ENCODE measurements at regions not wholly inside any gene's neighbourhood (a gene's known extent, or its start where the extent isn't known, plus 50 kb on each side); places are given as distances from the start of the nearest gene placed in this dataset.

- DNase-seq (ENCODE audit: low spot score in 2 of 2) = no peak
- TF ChIP-seq CTCF (IDR thresholded peaks at IDR 0.05) = no peak
- intact Hi-C loops (cut with DNase I) = no loop called here
- no peaks in the 10 kb centered on the region for H3K4me1 ChIP-seq
- H3K9me3 ChIP-seq = no peaks in the 10 kb centered on the region
- H3K27me3 ChIP-seq = no peaks in the 10 kb centered on the region
- no peak overlapping the region for H3K4me3 ChIP-seq
- no peak overlapping the region for H3K27ac ChIP-seq
- no peaks in the 10 kb centered on the region for H3K36me3 ChIP-seq
Measured at GRCh38 chr7:19336836-19337383, 191.7 kb upstream of the FERD3L start.

- no peak overlapping the region for H3K4me3 ChIP-seq
- intact Hi-C loops (cut with DNase I) = no loop called here
- H3K9me3 ChIP-seq = no peaks in the 10 kb centered on the region
- no peaks in the 10 kb centered on the region for H3K4me1 ChIP-seq
- no peak for DNase-seq (ENCODE audit: low spot score in 2 of 2)
- no peaks in the 10 kb centered on the region for H3K36me3 ChIP-seq
- no peaks in the 10 kb centered on the region for H3K27me3 ChIP-seq
- H3K27ac ChIP-seq = no peak overlapping the region
- no peak for TF ChIP-seq CTCF (IDR thresholded peaks at IDR 0.05)
Measured at GRCh38 chr7:19333706-19334105, 188.5 kb upstream of the FERD3L start.

- H3K36me3 ChIP-seq = no peaks in the 10 kb centered on the region
- no peak for TF ChIP-seq CTCF (IDR thresholded peaks at IDR 0.05)
- H3K4me1 ChIP-seq = no peaks in the 10 kb centered on the region
- H3K27ac ChIP-seq = no peak overlapping the region
- H3K9me3 ChIP-seq = no peaks in the 10 kb centered on the region
- intact Hi-C loops (cut with DNase I) = no loop called here
- DNase-seq (ENCODE audit: low spot score in 2 of 2) = no peak
- no peak overlapping the region for H3K4me3 ChIP-seq
- H3K27me3 ChIP-seq = no peaks in the 10 kb centered on the region
Measured at GRCh38 chr7:19327018-19327417, 181.8 kb upstream of the FERD3L start.

- intact Hi-C loops (cut with DNase I) = no loop called here
- no peak overlapping the region for H3K27ac ChIP-seq
- no peaks in the 10 kb centered on the region for H3K27me3 ChIP-seq
- no peaks in the 10 kb centered on the region for H3K4me1 ChIP-seq
- H3K36me3 ChIP-seq = no peaks in the 10 kb centered on the region
- no peaks in the 10 kb centered on the region for H3K9me3 ChIP-seq
- TF ChIP-seq CTCF (IDR thresholded peaks at IDR 0.05) = no peak
- no peak for DNase-seq (ENCODE audit: low spot score in 2 of 2)
- H3K4me3 ChIP-seq = no peak overlapping the region
Measured at GRCh38 chr7:19322002-19322401, 176.8 kb upstream of the FERD3L start.

GRCh38 chr7:19318287-19318686 is 173.1 kb upstream of the FERD3L start:
- intact Hi-C loops (cut with DNase I) = no loop called here
- Histone ChIP-seq H3K27me3 (no peaks in the 10 kb centered on the region), H3K4me1 (no peaks in the 10 kb centered on the region), H3K36me3 (no peaks in the 10 kb centered on the region), H3K4me3 (no peak overlapping the region), H3K9me3 (no peaks in the 10 kb centered on the region), H3K27ac (no peak overlapping the region)
- no peak for TF ChIP-seq CTCF (IDR thresholded peaks at IDR 0.05)
- no peak for DNase-seq (ENCODE audit: low spot score in 2 of 2)

GRCh38 chr7:19317461-19317860 is 172.2 kb upstream of the FERD3L start:
- TF ChIP-seq CTCF (IDR thresholded peaks at IDR 0.05) = no peak
- no peaks in the 10 kb centered on the region for H3K27me3 ChIP-seq
- H3K36me3 ChIP-seq = no peaks in the 10 kb centered on the region
- no peaks in the 10 kb centered on the region for H3K9me3 ChIP-seq
- intact Hi-C loops (cut with DNase I) = no loop called here
- no peak overlapping the region for H3K4me3 ChIP-seq
- no peak overlapping the region for H3K27ac ChIP-seq
- DNase-seq (ENCODE audit: low spot score in 2 of 2) = no peak
- H3K4me1 ChIP-seq = no peaks in the 10 kb centered on the region
